GM12892 (cell line): ENCODE measurements at regions not wholly inside any gene's neighbourhood (a gene's known extent, or its start where the extent isn't known, plus 50 kb on each side); places are given as distances from the start of the nearest gene placed in this dataset.

Experiments
- POLR2A ChIP-seq: IDR thresholded peaks from 2 replicates; pipeline ENCODE4 v1.6.1; 2011; ENCODE audit warnings: low read depth, low read length, control low read depth
- POLR2AphosphoS5 ChIP-seq: IDR thresholded peaks from 2 replicates; pipeline ENCODE4 v1.6.1; 2011; ENCODE audit warnings: low read depth, low read length, control low read depth
- TAF1 ChIP-seq: IDR thresholded peaks from 2 replicates; pipeline ENCODE4 v1.6.1; 2011; ENCODE audit warnings: low read depth, mild to moderate bottlenecking, control low read depth, low read length, borderline replicate concordance

DNA sequence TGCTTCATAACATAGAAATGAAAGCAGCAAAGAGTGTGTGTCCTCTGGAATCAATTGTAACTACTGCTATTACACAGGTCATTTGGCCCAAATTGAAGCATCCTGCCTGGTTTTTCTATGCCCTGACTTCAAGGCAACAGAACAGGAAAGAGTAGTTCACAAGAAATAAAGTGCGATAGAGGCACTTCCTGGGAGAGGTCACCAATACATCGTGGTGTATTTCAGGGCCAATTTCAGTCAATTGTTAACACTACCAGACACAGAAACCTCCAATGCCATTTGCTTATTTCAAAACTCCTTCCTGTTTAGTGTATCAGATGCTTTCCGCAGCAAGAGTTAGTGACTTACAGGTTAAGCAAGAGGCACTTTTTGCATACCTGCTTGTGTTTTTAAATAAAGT, 292.1 kb downstream of the ETAA1 start:
- no peak for TF ChIP-seq TAF1
- no peak for TF ChIP-seq POLR2A
- no peak for TF ChIP-seq POLR2AphosphoS5
